NCI-H446 (cell line): ENCODE measurements at regions not wholly inside any gene's neighbourhood (a gene's known extent, or its start where the extent isn't known, plus 50 kb on each side); places are given as distances from the start of the nearest gene placed in this dataset.
"Not testable (repeated sequence)": the region's sequence is repeated elsewhere in the genome, so short reads cannot be mapped to it uniquely, and the experiment has no call there.

Experiments
- DNase-seq, 2 experiments: peaks; one replicate each; lab custom pipeline; 2025; lab: John Stamatoyannopoulos, UW

- DNase-seq = no peak
These were observed 210.0 kb downstream of the HINT1 start for GRCh38 chr5:130955041-130955440.

- DNase-seq = no peak
These were observed 210.7 kb downstream of the HINT1 start for GRCh38 chr5:130954336-130954735.

GRCh38 chr5:130939059-130939458, 226.0 kb downstream of the HINT1 start:
- DNase-seq = no peak

- DNase-seq = no peak
These were observed 228.0 kb downstream of the HINT1 start for GRCh38 chr5:130937046-130937445.

GRCh38 chr5:130923543-130924124, 241.4 kb downstream of the HINT1 start:
- DNase-seq = no peak

GRCh38 chr5:130912088-130912487, 253.0 kb downstream of the HINT1 start:
- DNase-seq = no peak

- no peak for DNase-seq
These were observed 256.9 kb downstream of the HINT1 start for GRCh38 chr5:130908186-130908585.

GRCh38 chr5:130897537-130898195, 267.4 kb downstream of the HINT1 start:
- peak in 1 of 2 experiments; percentile 34 for DNase-seq

GRCh38 chr5:130897181-130897536, 267.9 kb downstream of the HINT1 start:
- not testable (repeated sequence) for DNase-seq

GRCh38 chr5:130896636-130897035, 268.4 kb downstream of the HINT1 start:
- DNase-seq = no peak

GRCh38 chr5:130893006-130893405, 272.1 kb downstream of the HINT1 start:
- no peak for DNase-seq

GRCh38 chr5:130890610-130891009, 274.4 kb downstream of the HINT1 start:
- no peak for DNase-seq

- no peak for DNase-seq
These were observed 279.4 kb downstream of the HINT1 start for GRCh38 chr5:130885691-130886090.

- no peak for DNase-seq
These were observed 280.0 kb downstream of the HINT1 start for GRCh38 chr5:130885027-130885426.

GRCh38 chr5:130884023-130884422, 281.0 kb downstream of the HINT1 start:
- DNase-seq = no peak

- no peak for DNase-seq
These were observed 289.4 kb downstream of the HINT1 start for GRCh38 chr5:130875656-130876055.

GRCh38 chr5:130874861-130875417, 290.1 kb downstream of the HINT1 start:
- DNase-seq = no peak

GRCh38 chr5:130871346-130872086, 293.5 kb downstream of the HINT1 start:
- peak in 1 of 2 experiments; percentile 17 for DNase-seq

- DNase-seq = no peak
These were observed 294.4 kb downstream of the HINT1 start for GRCh38 chr5:130870691-130871090.

GRCh38 chr5:130868186-130868840, 296.7 kb downstream of the HINT1 start:
- no peak for DNase-seq

GRCh38 chr5:130845049-130845765, 319.8 kb downstream of the HINT1 start:
- DNase-seq = no peak
